ENCODE measurements at regions not wholly inside any gene's neighbourhood (a gene's known extent, or its start where the extent isn't known, plus 50 kb on each side); places are given as distances from the start of the nearest gene placed in this dataset.

DNA sequence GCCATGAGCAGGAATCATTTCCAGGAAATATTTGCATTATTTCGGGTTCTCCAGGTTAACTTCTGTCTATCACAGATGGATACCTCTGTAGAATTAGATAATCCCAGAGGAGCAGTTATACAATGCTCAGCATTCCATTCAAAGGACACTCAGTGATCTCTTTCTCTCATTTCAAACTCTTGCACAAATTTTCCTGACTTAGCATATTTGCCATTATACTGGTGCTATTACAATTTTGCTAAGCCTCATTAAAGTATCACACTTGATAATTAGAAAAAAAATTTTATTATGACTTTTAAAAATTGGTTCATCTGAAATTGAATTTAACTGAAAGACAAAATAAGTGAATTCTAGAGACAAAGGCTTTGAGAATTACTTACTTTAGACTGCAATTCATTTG is 469.0 kb downstream of the EPHA3 start:
- Histone ChIP-seq H2AFZ (no peak overlapping the region), H3K9me3 (ENCODE audit: control insufficient read depth, low read length) (no peaks in the 10 kb centered on the region), H3K9ac (no peak overlapping the region), H3K27ac (no peak overlapping the region), H3K79me2 (no peaks in the 10 kb centered on the region), H3K4me1 (no peaks in the 10 kb centered on the region), H3K36me3 (ENCODE audit: control insufficient read depth, insufficient read depth, low read length) (no peaks in the 10 kb centered on the region), H3K4me2 (ENCODE audit: low read length) (no peak overlapping the region), H3K27me3 (ENCODE audit: control insufficient read depth, insufficient read depth, low read length) (no peaks in the 10 kb centered on the region), H3K4me3 (ENCODE audit: low read depth, low read length) (no peak overlapping the region)
- TF ChIP-seq, protein P1, sequence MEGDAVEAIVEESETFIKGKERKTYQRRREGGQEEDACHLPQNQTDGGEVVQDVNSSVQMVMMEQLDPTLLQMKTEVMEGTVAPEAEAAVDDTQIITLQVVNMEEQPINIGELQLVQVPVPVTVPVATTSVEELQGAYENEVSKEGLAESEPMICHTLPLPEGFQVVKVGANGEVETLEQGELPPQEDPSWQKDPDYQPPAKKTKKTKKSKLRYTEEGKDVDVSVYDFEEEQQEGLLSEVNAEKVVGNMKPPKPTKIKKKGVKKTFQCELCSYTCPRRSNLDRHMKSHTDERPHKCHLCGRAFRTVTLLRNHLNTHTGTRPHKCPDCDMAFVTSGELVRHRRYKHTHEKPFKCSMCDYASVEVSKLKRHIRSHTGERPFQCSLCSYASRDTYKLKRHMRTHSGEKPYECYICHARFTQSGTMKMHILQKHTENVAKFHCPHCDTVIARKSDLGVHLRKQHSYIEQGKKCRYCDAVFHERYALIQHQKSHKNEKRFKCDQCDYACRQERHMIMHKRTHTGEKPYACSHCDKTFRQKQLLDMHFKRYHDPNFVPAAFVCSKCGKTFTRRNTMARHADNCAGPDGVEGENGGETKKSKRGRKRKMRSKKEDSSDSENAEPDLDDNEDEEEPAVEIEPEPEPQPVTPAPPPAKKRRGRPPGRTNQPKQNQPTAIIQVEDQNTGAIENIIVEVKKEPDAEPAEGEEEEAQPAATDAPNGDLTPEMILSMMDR (IDR thresholded peaks at IDR 0.05), result no peak

GRCh38 chr3:89577637-89578530 is 470.5 kb downstream of the EPHA3 start:
- H3K27me3 ChIP-seq (ENCODE audit: control insufficient read depth, insufficient read depth, low read length), result no peaks in the 10 kb centered on the region
- TF ChIP-seq, protein P1 (IDR thresholded peaks at IDR 0.05), result no peak
- H3K4me1 ChIP-seq, result no peaks in the 10 kb centered on the region
- no peak overlapping the region for H3K4me2 ChIP-seq (ENCODE audit: low read length)
- H2AFZ ChIP-seq, result no peak overlapping the region
- H3K9ac ChIP-seq, result no peak overlapping the region
- no peaks in the 10 kb centered on the region for H3K9me3 ChIP-seq (ENCODE audit: control insufficient read depth, low read length)
- no peaks in the 10 kb centered on the region for H3K36me3 ChIP-seq (ENCODE audit: control insufficient read depth, insufficient read depth, low read length)
- no peak overlapping the region for H3K4me3 ChIP-seq (ENCODE audit: low read depth, low read length)
- H3K79me2 ChIP-seq, result no peaks in the 10 kb centered on the region
- no peak overlapping the region for H3K27ac ChIP-seq

DNA sequence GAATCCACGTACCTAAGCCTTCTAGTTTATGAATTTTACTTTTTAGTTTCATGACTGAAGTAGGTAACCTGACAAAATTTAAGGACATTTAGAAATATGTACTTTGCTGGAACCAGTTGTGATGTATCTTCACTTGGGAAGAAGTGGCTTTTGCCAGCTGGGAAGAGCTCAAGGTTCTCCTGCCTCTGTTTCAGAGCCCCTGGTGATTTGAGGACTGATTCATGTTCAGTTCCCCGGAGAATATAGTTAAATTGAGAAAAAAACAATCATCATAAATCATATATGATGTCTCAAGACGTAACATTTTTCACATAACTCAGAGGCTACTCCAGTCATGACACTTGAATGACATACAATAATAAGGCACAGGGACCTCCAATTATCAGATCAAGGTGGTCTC is 473.4 kb downstream of the EPHA3 start:
- H3K36me3 ChIP-seq (ENCODE audit: control insufficient read depth, insufficient read depth, low read length), result no peaks in the 10 kb centered on the region
- no peaks in the 10 kb centered on the region for H3K79me2 ChIP-seq
- no peaks in the 10 kb centered on the region for H3K4me1 ChIP-seq
- H3K9ac ChIP-seq, result no peak overlapping the region
- no peak overlapping the region for H3K4me3 ChIP-seq (ENCODE audit: low read depth, low read length)
- H3K27me3 ChIP-seq (ENCODE audit: control insufficient read depth, insufficient read depth, low read length), result no peaks in the 10 kb centered on the region
- TF ChIP-seq, protein P1 (IDR thresholded peaks at IDR 0.05), result no peak
- H3K9me3 ChIP-seq (ENCODE audit: control insufficient read depth, low read length), result no peaks in the 10 kb centered on the region
- no peak overlapping the region for H3K4me2 ChIP-seq (ENCODE audit: low read length)
- H2AFZ ChIP-seq, result no peak overlapping the region
- no peak overlapping the region for H3K27ac ChIP-seq

- H3K9me3 ChIP-seq (ENCODE audit: control insufficient read depth, low read length), result no peaks in the 10 kb centered on the region
- no peaks in the 10 kb centered on the region for H3K4me1 ChIP-seq
- no peaks in the 10 kb centered on the region for H3K36me3 ChIP-seq (ENCODE audit: control insufficient read depth, insufficient read depth, low read length)
- H3K79me2 ChIP-seq, result no peaks in the 10 kb centered on the region
- no peak overlapping the region for H3K9ac ChIP-seq
- H2AFZ ChIP-seq, result no peak overlapping the region
- TF ChIP-seq, protein P1 (IDR thresholded peaks at IDR 0.05), result no peak
- no peaks in the 10 kb centered on the region for H3K27me3 ChIP-seq (ENCODE audit: control insufficient read depth, insufficient read depth, low read length)
- H3K27ac ChIP-seq, result no peak overlapping the region
- no peak overlapping the region for H3K4me2 ChIP-seq (ENCODE audit: low read length)
- no peak overlapping the region for H3K4me3 ChIP-seq (ENCODE audit: low read depth, low read length)
Measured at GRCh38 chr3:89584398-89584797, 477.0 kb downstream of the EPHA3 start.

DNA sequence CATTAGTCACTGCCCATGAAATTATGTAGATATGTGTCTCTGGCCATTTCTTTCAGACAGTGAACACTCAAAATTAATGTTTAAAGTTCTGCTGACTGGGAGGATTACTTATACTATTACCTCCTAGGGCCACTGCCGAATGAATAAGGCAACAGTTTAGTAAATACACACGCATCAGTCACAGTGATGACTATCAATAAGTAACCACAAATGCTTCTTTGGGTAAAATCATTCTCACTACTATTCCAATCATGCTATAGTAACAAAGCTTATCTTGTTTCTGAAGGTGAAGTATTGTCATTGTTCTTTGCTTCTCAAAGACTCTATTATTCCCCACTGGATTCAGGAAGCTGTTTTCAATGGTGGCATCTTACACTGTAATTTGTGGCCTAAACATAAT is 478.8 kb downstream of the EPHA3 start:
- H3K27me3 ChIP-seq (ENCODE audit: control insufficient read depth, insufficient read depth, low read length), result no peaks in the 10 kb centered on the region
- no peak overlapping the region for H3K4me3 ChIP-seq (ENCODE audit: low read depth, low read length)
- H3K27ac ChIP-seq, result no peak overlapping the region
- TF ChIP-seq, protein P1 (IDR thresholded peaks at IDR 0.05), result no peak
- no peaks in the 10 kb centered on the region for H3K9me3 ChIP-seq (ENCODE audit: control insufficient read depth, low read length)
- H3K4me1 ChIP-seq, result no peaks in the 10 kb centered on the region
- H2AFZ ChIP-seq, result no peak overlapping the region
- H3K4me2 ChIP-seq (ENCODE audit: low read length), result no peak overlapping the region
- no peaks in the 10 kb centered on the region for H3K36me3 ChIP-seq (ENCODE audit: control insufficient read depth, insufficient read depth, low read length)
- H3K9ac ChIP-seq, result no peak overlapping the region
- H3K79me2 ChIP-seq, result no peaks in the 10 kb centered on the region
